ENCODE measurements at regions not wholly inside any gene's neighbourhood (a gene's known extent, or its start where the extent isn't known, plus 50 kb on each side); places are given as distances from the start of the nearest gene placed in this dataset.

- TF ChIP-seq EP300 (IDR thresholded peaks at IDR 0.05) (no peak), POLR2A (IDR thresholded peaks at IDR 0.05) (no peak), CTCF (IDR thresholded peaks at IDR 0.05) (no peak)
Observed at GRCh38 chr16:10309271-10309932, 76.5 kb upstream of the ATF7IP2 start.

GRCh38 chr16:10312008-10312407 lies 73.9 kb upstream of the ATF7IP2 start:
- no peaks in the 10 kb centered on the region for H3K36me3 ChIP-seq
- H3K9me3 ChIP-seq, result no peaks in the 10 kb centered on the region
- no peak for DNase-seq (ENCODE audit: low spot score in 2 of 2)
- H3K4me1 ChIP-seq, result no peaks in the 10 kb centered on the region
- H3K4me3 ChIP-seq, result no peak overlapping the region
- WGBS, 2 donors, result 53 to 54% methylated on average over 5 of the region's 5 CpGs
- no peaks in the 10 kb centered on the region for H3K27me3 ChIP-seq
- TF ChIP-seq POLR2A (IDR thresholded peaks at IDR 0.05), result no peak
- no peak for TF ChIP-seq CTCF (IDR thresholded peaks at IDR 0.05)
- no peak overlapping the region for H3K27ac ChIP-seq

More at GRCh38 chr16:10309271-10309932, 76.5 kb upstream of the ATF7IP2 start:
- H3K27me3 ChIP-seq, result no peaks in the 10 kb centered on the region
- no peaks in the 10 kb centered on the region for H3K4me1 ChIP-seq
- DNase-seq (ENCODE audit: low spot score in 2 of 2), result no peak
- no peak overlapping the region for H3K4me3 ChIP-seq
- H3K9me3 ChIP-seq, result no peaks in the 10 kb centered on the region
- 80 to 88% methylated on average over 11 of the region's 11 CpGs for WGBS, 2 donors
- no peak overlapping the region for H3K27ac ChIP-seq
- no peaks in the 10 kb centered on the region for H3K36me3 ChIP-seq

- Histone ChIP-seq H3K27ac (no peak overlapping the region), H3K9me3 (no peaks in the 10 kb centered on the region), H3K4me3 (no peak overlapping the region), H3K36me3 (no peaks in the 10 kb centered on the region), H3K27me3 (no peaks in the 10 kb centered on the region), H3K4me1 (no peaks in the 10 kb centered on the region)
- no peak for DNase-seq (ENCODE audit: low spot score in 2 of 2)
- TF ChIP-seq CTCF (IDR thresholded peaks at IDR 0.05), result no peak
- no peak for TF ChIP-seq EP300 (IDR thresholded peaks at IDR 0.05)
- TF ChIP-seq POLR2A (IDR thresholded peaks at IDR 0.05), result no peak
- 74 to 76% methylated on average over 7 of the region's 7 CpGs for WGBS, 2 donors
Observed at GRCh38 chr16:10312784-10313724, 72.8 kb upstream of the ATF7IP2 start.

- no peak overlapping the region for H3K27ac ChIP-seq
- no peak for DNase-seq (ENCODE audit: low spot score in 2 of 2)
- H3K9me3 ChIP-seq, result no peaks in the 10 kb centered on the region
- WGBS, 2 donors, result 80% methylated on average over 4 of the region's 4 CpGs
- H3K4me3 ChIP-seq, result no peak overlapping the region
- no peaks in the 10 kb centered on the region for H3K36me3 ChIP-seq
- no peaks in the 10 kb centered on the region for H3K4me1 ChIP-seq
- TF ChIP-seq EP300 (IDR thresholded peaks at IDR 0.05) (no peak), POLR2A (IDR thresholded peaks at IDR 0.05) (no peak), CTCF (IDR thresholded peaks at IDR 0.05) (no peak)
- H3K27me3 ChIP-seq, result no peaks in the 10 kb centered on the region
Observed at GRCh38 chr16:10314317-10314716, 71.5 kb upstream of the ATF7IP2 start.

DNA sequence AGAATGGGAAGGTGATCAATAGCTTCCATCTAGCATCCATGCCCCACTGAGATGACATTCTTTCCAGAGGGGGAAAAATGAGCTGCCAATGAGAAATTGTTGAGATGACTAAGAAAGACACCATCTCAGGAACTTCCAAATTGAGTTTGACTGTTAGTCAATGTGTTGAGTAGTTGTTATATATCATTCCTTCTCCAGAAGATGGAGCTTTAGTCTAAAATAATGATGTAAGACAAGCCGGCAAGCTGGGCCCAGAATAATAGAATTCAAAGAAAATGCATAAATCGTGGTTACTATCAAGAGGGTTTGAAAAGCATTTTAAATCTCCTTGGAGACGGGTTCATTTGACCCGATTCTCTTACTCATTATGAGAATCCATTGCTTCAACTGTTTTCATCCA lies 71.0 kb upstream of the ATF7IP2 start:
- WGBS, 2 donors, result 10 to 17% methylated on average over 4 of the region's 4 CpGs
- H3K4me3 ChIP-seq, result no peak overlapping the region
- no peaks in the 10 kb centered on the region for H3K36me3 ChIP-seq
- no peak overlapping the region for H3K27ac ChIP-seq
- H3K27me3 ChIP-seq, result no peaks in the 10 kb centered on the region
- TF ChIP-seq EP300 (IDR thresholded peaks at IDR 0.05) (no peak), CTCF (IDR thresholded peaks at IDR 0.05) (no peak), POLR2A (IDR thresholded peaks at IDR 0.05) (no peak)
- H3K9me3 ChIP-seq, result no peaks in the 10 kb centered on the region
- DNase-seq (ENCODE audit: low spot score in 2 of 2), result no peak
- no peaks in the 10 kb centered on the region for H3K4me1 ChIP-seq

Measured in tibial nerve (tissue), 4 donors.